Activated CD8-positive, alpha-beta memory T cell treated with anti-CD3 and anti-CD28 coated beads for 1 hour (primary cell): ENCODE measurements at regions not wholly inside any gene's neighbourhood (a gene's known extent, or its start where the extent isn't known, plus 50 kb on each side); places are given as distances from the start of the nearest gene placed in this dataset.

Source experiments
- DNase-seq, 2 donors: peaks; one replicate each; pipeline ENCODE4 v3.0.0-alpha.2; 2020; ENCODE audit warnings: low read depth in 1 of 2; ENCODE audit errors: extremely low read depth in 1 of 2

GRCh38 chr18:42604820-42605219 is 510.7 kb downstream of the RIT2 start:
- no peak for DNase-seq

DNA sequence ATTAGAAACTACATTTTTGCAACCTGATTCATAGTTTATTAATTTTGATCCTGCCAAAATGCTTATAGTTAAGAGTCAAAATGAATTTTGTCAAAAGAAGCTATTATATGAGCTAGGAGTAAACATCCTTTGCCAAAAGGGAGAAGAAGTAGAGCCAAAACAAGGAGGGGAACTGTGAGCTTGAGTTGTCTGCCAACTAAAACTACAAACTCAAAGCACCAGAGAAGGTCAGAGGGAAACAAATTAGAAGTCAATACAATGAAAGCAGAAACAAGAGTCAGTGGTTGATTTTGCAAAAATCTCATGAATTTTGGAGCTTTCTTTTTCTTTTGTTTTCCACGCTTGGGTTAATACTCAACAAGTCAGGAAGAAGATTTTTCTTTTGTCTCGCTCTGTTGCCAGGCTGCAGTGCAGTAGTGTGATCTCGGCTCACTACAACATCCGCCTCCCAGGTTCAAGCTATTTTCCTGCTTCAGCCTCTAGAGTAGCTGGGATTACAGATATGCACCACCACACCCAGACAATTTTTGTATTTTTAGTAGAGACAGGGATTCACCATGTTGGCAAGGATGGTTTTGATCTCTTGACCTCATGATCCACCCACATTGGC is 508.5 kb downstream of the RIT2 start:
- DNase-seq: no peak

DNA sequence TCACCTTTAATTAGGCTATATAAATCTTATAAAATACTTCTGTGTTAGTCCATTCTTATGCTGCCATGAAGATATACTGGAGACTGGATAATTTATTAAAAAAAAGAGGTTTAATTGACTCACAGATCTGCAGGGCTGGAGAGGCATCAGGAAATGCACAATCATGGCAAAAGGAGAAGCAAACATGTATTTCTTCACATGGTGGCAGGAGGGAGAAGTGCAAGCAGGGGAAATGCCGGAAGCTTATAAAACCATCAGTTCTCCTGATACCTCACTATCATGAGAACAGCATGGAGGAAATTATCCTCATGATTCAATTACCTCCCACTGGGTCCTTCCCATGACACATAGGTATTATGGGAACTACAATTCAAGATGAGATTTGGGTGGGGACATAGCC is 504.4 kb downstream of the RIT2 start:
- no peak for DNase-seq

DNA sequence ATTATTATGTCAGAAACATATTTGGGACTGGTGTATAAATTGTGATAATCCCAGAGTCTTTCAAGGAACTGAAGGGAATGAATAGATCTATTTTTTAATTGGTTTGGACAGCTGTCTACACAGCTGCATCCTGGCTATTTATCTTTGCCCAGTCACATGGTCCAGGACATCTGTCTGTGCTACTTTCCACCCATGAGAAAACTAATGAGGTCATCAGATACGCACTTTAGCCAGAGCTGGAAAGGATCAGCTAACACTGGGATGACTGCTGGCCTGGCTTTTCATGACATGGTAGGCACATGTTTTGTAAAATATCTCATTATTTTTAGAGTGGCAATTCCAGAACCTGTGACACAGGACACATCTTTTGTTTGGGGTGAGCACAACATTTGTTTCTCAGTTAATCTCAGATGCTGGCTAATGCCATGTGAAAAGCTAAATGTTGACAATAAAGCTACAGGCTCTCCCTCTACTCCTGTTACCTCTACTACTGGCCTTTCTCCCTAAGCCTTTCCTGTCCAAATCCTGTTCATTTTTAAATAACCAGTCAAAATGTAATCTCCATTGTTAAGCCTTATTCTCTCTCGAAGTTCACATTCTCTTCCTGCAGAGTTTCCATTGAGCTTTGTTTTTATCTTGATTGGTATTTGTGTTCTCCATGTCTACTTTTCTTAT is 500.7 kb downstream of the RIT2 start:
- no peak for DNase-seq

DNA sequence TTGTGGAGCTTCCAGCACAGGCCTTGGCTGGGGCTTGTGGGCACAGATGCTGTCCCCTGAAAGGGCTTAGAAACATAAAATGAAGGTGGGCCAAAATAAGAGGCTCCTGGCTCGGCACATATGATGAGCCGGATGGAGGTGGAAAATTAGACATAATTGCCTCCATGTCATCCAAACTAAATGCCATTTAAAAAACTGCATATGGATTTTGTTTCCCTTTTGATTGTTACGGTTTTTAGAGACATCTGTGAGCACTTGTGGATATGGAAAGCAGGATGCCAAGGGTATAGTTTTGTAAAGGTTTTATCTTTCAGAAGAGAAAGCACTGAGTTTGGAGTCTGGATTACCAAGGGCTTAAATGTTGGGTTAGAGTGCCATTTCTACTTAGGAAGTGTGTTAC is 498.3 kb downstream of the RIT2 start:
- no peak for DNase-seq

GRCh38 chr18:42619771-42620170 is 495.7 kb downstream of the RIT2 start:
- no peak for DNase-seq

DNA sequence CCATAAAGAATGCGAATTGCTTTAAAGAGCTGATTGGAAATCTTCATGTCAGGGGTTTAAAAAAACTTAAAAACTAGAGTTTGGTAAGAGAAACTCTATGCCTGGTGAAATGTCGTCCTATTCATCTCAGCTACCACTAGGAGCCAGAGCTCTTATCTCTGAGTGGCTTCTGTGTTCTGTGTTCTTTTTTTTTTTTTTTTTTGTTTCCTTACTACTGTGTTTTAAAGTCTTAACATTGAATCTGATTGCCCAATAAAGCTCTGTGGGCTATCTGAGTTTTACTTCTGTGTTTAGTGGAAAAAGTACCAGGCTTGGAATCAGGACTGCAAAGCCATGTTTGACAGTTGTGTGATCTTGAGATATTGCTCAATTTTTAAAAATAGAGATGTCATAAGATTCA is 494.8 kb downstream of the RIT2 start:
- no peak for DNase-seq

GRCh38 chr18:42623935-42624334 is 491.6 kb downstream of the RIT2 start:
- no peak for DNase-seq

DNA sequence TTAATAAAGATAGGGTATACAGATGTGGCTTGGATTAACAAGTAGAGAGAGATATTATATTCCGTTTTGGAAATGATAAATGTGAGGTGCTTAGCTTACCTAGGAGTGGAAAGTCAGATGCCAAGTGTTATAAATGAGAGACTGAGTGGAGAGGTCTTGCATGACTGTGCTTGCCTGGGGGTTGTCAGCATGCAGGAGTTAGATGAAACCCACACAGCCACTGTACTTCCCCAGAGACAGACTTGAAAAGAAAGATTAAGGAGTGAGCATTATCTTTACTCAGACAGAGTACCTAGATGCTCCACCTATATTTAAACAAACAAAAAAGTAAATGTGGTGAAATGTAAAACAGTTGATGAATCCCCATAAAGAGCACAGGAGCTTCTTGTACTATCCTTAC is 482.7 kb downstream of the RIT2 start:
- DNase-seq: no peak

- no peak for DNase-seq
Observed at GRCh38 chr18:42635378-42636048, 480.0 kb downstream of the RIT2 start.

GRCh38 chr18:42636309-42636708 is 479.2 kb downstream of the RIT2 start:
- no peak for DNase-seq

DNA sequence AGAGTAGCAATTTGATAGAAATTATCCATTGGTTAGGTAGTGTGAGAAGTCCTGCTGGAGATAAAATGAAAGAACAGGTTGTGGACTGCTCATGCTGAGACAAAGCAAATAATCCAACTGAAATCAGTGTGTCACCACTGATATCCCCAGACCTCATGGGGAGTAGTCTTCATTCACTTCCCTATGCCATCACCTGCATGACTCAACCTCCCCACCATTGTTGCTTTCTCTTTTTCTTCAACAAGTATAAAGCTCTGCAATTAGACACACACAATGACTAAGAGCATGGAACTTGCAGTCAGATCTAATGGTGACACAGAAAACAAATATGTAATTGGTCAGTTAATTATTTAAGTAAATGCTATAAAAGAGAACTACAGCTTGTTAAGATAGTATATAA is 475.3 kb downstream of the RIT2 start:
- DNase-seq: no peak

DNA sequence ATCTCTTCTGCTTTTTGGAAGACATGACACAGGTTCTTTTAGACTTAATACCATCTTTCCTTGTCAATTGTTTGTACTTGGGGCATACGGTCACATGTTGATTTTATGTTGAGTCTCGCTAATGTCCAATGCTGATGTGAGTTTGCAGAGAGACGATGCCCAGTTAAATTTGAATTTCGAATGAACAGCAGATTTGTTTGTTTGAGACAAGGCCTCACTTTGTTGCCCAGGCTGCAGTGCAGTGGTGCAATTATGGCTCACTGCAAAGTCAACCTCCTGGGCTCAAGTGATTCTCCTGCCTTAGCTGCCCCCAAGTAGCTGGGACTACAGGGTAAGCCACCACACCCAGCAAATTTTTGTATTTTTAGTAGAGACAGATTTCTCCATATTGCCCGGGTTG is 473.5 kb downstream of the RIT2 start:
- DNase-seq: no peak

DNA sequence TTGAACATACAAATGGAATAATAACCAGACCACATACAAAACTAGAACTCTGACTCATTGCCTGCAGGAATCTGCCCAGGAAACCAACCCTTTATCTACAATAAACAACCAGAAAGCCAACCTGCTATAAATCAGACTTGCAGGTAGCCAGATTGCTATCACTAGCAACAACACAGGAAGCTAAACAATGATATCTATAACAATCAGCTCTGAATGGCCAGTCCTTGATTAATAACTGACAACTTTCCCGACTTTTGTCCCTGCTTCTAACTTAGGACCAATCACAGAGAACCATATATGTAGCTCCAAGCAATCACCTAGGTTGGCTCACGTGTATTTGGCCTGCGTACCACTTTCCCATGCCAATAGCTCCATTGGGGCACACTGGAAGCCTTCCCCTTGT is 470.8 kb downstream of the RIT2 start:
- DNase-seq: no peak

GRCh38 chr18:42649331-42650035 is 466.0 kb downstream of the RIT2 start:
- DNase-seq: no peak

- no peak for DNase-seq
Observed at GRCh38 chr18:42654556-42654955, 460.9 kb downstream of the RIT2 start.

- no peak for DNase-seq
Observed at GRCh38 chr18:42657551-42657950, 457.9 kb downstream of the RIT2 start.

GRCh38 chr18:42658171-42658570 is 457.3 kb downstream of the RIT2 start:
- no peak for DNase-seq

GRCh38 chr18:42659187-42659586 is 456.3 kb downstream of the RIT2 start:
- DNase-seq: no peak

DNA sequence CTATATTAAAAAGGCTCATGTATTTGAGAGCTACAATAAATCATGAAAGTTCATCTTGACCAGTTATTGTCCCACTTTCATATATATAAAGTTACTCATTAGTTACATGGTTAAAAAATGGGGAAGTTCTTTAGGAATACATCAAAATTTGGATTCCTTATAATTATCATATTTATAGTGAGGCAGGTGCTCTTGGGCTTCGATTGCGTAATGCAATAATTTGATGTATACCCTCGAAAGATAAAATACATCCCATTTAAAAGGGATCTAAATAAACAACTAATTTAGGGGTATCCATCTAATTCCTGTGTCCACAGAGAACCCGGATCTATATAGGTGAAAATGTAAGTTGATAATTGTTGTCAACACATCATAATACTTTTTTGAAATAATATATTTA is 444.6 kb downstream of the RIT2 start:
- DNase-seq: no peak

DNA sequence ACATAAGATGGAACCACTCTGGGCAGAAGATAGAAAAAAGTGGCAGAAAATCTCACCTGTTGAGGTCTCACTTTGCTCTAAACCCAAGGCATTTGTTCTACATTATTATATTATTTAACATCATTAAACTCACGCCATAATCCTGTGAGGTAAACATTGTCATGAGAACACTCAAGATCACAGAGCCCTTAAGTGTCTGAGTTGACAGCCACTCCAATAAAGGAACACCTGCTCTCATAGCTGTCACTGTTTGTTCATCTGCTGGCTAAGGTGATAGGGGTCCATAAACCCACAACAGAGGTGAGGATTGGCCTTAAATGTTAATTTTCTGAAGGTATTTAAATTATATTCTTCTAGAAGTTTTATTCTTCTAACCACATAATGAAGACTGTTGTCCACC is 439.7 kb downstream of the RIT2 start:
- no peak for DNase-seq

DNA sequence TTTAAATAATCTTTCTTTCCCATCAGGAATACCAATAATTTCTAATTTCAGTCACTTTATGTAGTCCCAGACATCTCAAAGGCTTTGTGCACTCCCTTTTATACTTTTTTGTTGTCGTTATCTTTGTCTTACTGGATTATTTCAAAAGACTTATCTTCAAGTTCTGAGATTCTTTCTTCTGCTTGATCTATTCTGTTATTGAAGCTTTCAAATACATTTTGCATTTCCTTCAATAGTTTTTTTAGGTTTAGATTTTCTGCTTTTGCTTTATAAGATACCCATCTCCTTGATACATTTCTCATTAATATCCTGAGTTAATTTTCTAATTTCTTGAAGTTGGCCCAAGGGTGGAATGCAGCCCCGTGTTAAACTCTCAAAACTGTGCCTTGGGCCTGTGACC is 432.4 kb downstream of the RIT2 start:
- no peak for DNase-seq
